H1 (cell line): ENCODE measurements at regions not wholly inside any gene's neighbourhood (a gene's known extent, or its start where the extent isn't known, plus 50 kb on each side); places are given as distances from the start of the nearest gene placed in this dataset.

Experiments
- CTCF ChIA-PET: fragments of 300-600 bp; sonication (Branson Sonifier 250); formaldehyde crosslinking; loops from one replicate; lab custom pipeline; 2021; ENCODE audit not compliant: partially characterized antibody; lab: Charles Lee
- POLR2A ChIA-PET: fragments of 300-600 bp; sonication (Branson Sonifier 250); formaldehyde crosslinking; loops from one replicate; lab custom pipeline; 2021; ENCODE audit warnings: inconsistent platforms; ENCODE audit not compliant: partially characterized antibody; lab: Charles Lee
- DNase-seq, 2 experiments: peaks; one replicate each; pipeline versions ENCODE4 v3.0.0 to v3.0.0-alpha.2; 2010 to 2022; ENCODE audit warnings: low spot score in 2 of 2, low read depth in 1 of 2, mixed read lengths in 1 of 2
- FAIRE-seq: peaks from 2 replicates; lab custom pipeline; 2011; peaks lifted over from hg19 to GRCh38; lab: Jason Lieb, UNC
- H2AFZ ChIP-seq: 2 replicates; pipeline ENCODE4 v1.8.1; 2012; ENCODE audit warnings: low read length, inconsistent platforms
- H2AK5ac ChIP-seq: 2 replicates; pipeline ENCODE4 v1.6.1; 2013; ENCODE audit warnings: low read depth, low read length
- H2BK120ac ChIP-seq: replicated peaks from 2 replicates; pipeline ENCODE3; 2013; ENCODE audit warnings: low read depth, low read length, inconsistent platforms
- H2BK12ac ChIP-seq: 2 replicates; pipeline ENCODE4 v1.6.1; 2013; ENCODE audit warnings: low read depth, low read length
- H2BK15ac ChIP-seq: 2 replicates; pipeline ENCODE4 v1.6.1; 2013; ENCODE audit warnings: low read length
- H2BK20ac ChIP-seq: 2 replicates; pipeline ENCODE4 v1.6.1; 2013; ENCODE audit warnings: low read length
- H2BK5ac ChIP-seq: 2 replicates; pipeline ENCODE4 v1.6.1; 2013; ENCODE audit warnings: low read depth, low read length
- H3K14ac ChIP-seq: 2 replicates; pipeline ENCODE4 v1.6.1; 2013; ENCODE audit warnings: inconsistent platforms; ENCODE audit not compliant: insufficient read length
- H3K18ac ChIP-seq: 2 replicates; pipeline ENCODE4 v1.6.1; 2013; ENCODE audit warnings: low read length; ENCODE audit errors: extremely low read depth
- H3K23ac ChIP-seq: 2 replicates; pipeline ENCODE4 v1.6.1; 2013; ENCODE audit warnings: inconsistent platforms; ENCODE audit not compliant: insufficient read length
- H3K23me2 ChIP-seq: 2 replicates; pipeline ENCODE4 v1.6.1; 2013; ENCODE audit warnings: low read depth, low read length
- H3K27ac ChIP-seq: 2 replicates; pipeline ENCODE4 v1.6.1; 2011; ENCODE audit warnings: low read depth, low read length, inconsistent platforms
- H3K27me3 ChIP-seq, 4 experiments: replicated peaks in 1 of 4; 1 replicate in 1 of 4; 2 replicates in 3 of 4; pipeline versions ENCODE4 v1.6.1 to v1.8.1; 2011 to 2013; ENCODE audit warnings: low read length in 3 of 4, mild to moderate bottlenecking in 3 of 4, inconsistent platforms in 2 of 4, mixed read lengths in 2 of 4, moderate library complexity in 1 of 4; ENCODE audit not compliant: control insufficient read depth in 3 of 4, insufficient read depth in 3 of 4; ENCODE audit errors: extremely low read depth in 1 of 4
- H3K36me3 ChIP-seq, 4 experiments: 2 replicates each; pipeline versions ENCODE4 v1.6.1 to v1.8.1; 2011 to 2013; ENCODE audit warnings: mild to moderate bottlenecking in 4 of 4, low read length in 3 of 4, moderate library complexity in 2 of 4, control low read depth in 1 of 4, inconsistent platforms in 1 of 4; ENCODE audit not compliant: insufficient read depth in 4 of 4, control insufficient read depth in 2 of 4
- H3K4ac ChIP-seq: replicated peaks from 2 replicates; pipeline ENCODE3; 2013; ENCODE audit warnings: low read length, low read depth, mixed read lengths, inconsistent platforms; ENCODE audit not compliant: insufficient read length
- H3K4me1 ChIP-seq, 4 experiments: replicated peaks in 1 of 4; 1 replicate in 1 of 4; 2 replicates in 3 of 4; pipeline versions ENCODE4 v1.6.1 to v1.8.1; 2011 to 2013; ENCODE audit warnings: low read length in 3 of 4, inconsistent platforms in 2 of 4, mixed read lengths in 1 of 4; ENCODE audit not compliant: insufficient read depth in 4 of 4, control insufficient read depth in 3 of 4
- H3K4me2 ChIP-seq, 2 experiments: 2 replicates each; pipeline versions ENCODE4 v1.6.1 to v1.8.1; 2011 to 2013; ENCODE audit warnings: low read depth in 2 of 2, low read length in 2 of 2, control low read depth in 1 of 2, inconsistent platforms in 1 of 2, mild to moderate bottlenecking in 1 of 2; ENCODE audit not compliant: insufficient read depth in 1 of 2
- H3K4me3 ChIP-seq, 4 experiments: fragments of 200-600, 300-600 bp in 1 of 4; sonication (generic), shearing (Covaris generic), sonication (Bioruptor Twin) in 1 of 4; 2 replicates each; pipeline versions ENCODE4 v1.5.1 to v1.8.1; 2011 to 2016; ENCODE audit warnings: low read length in 4 of 4, low read depth in 3 of 4, control low read depth in 2 of 4, inconsistent platforms in 2 of 4, mild to moderate bottlenecking in 2 of 4, mixed read lengths in 1 of 4, moderate library complexity in 1 of 4; ENCODE audit not compliant: insufficient read depth in 2 of 4; ENCODE audit errors: extremely low read depth in 1 of 4
- H3K56ac ChIP-seq: replicated peaks from 2 replicates; pipeline ENCODE3; 2013; ENCODE audit warnings: low read depth, mild to moderate bottlenecking, mixed read lengths, low read length, inconsistent platforms; ENCODE audit not compliant: insufficient read length
- H3K79me1 ChIP-seq: 2 replicates; pipeline ENCODE4 v1.6.1; 2013; ENCODE audit warnings: low read depth, low read length, control low read depth
- H3K79me2 ChIP-seq, 2 experiments: 2 replicates each; pipeline versions ENCODE4 v1.6.1 to v1.8.1; 2012 to 2013; ENCODE audit warnings: low read length in 2 of 2, mild to moderate bottlenecking in 2 of 2, inconsistent platforms in 1 of 2; ENCODE audit not compliant: insufficient read depth in 2 of 2, control insufficient read depth in 1 of 2
- H3K9ac ChIP-seq, 4 experiments: replicated peaks in 1 of 4; 1 replicate in 1 of 4; 2 replicates in 3 of 4; pipeline versions ENCODE4 v1.6.1 to v1.8.1; 2011 to 2013; ENCODE audit warnings: low read depth in 3 of 4, low read length in 3 of 4, control low read depth in 2 of 4, mild to moderate bottlenecking in 2 of 4, moderate library complexity in 2 of 4, inconsistent platforms in 1 of 4; ENCODE audit errors: extremely low read depth in 1 of 4
- H3K9me3 ChIP-seq, 2 experiments: 2 replicates each; pipeline versions ENCODE4 v1.6.1 to v1.8.1; 2012 to 2013; ENCODE audit warnings: mild to moderate bottlenecking in 2 of 2, moderate library complexity in 2 of 2, control low read depth in 1 of 2, inconsistent platforms in 1 of 2, low read depth in 1 of 2, low read length in 1 of 2, mixed read lengths in 1 of 2; ENCODE audit not compliant: insufficient read depth in 2 of 2
- H4K20me1 ChIP-seq, 2 experiments: replicated peaks in 1 of 2; 2 replicates each; pipeline versions ENCODE3 to v1.8.1; 2011 to 2013; ENCODE audit warnings: inconsistent platforms in 2 of 2, low read length in 2 of 2, mild to moderate bottlenecking in 1 of 2; ENCODE audit not compliant: insufficient read depth in 2 of 2, control insufficient read depth in 1 of 2
- H4K5ac ChIP-seq: 2 replicates; pipeline ENCODE4 v1.6.1; 2013; ENCODE audit warnings: low read length, low read depth, mixed read lengths, inconsistent platforms; ENCODE audit not compliant: insufficient read length
- H4K8ac ChIP-seq: 2 replicates; pipeline ENCODE4 v1.8.0; 2013; ENCODE audit warnings: mild to moderate bottlenecking, moderate library complexity, low read length, inconsistent platforms; ENCODE audit not compliant: insufficient read depth; ENCODE audit errors: extremely low read depth
- H4K91ac ChIP-seq: replicated peaks from 2 replicates; pipeline ENCODE3; 2013; ENCODE audit warnings: low read length, mixed read lengths, inconsistent platforms; ENCODE audit not compliant: insufficient read length
- CEBPB ChIP-seq: IDR thresholded peaks from 2 replicates; pipeline ENCODE4 v1.6.1; 2012; ENCODE audit warnings: low read depth, low read length
- POLR2AphosphoS5 ChIP-seq: IDR thresholded peaks from 2 replicates; pipeline ENCODE4 v1.6.1; 2011; ENCODE audit warnings: low read depth, low read length
- SP1 ChIP-seq: IDR thresholded peaks from 2 replicates; pipeline ENCODE4 v1.6.1; 2011; ENCODE audit warnings: low read depth, low read length
- WGBS, 2 experiments: shearing (Covaris generic) in 1 of 2; methylation state at CpG; one replicate each; pipeline versions ENCODE4 v1.1.6 to v1.1.7; 2013 to 2015; ENCODE audit warnings: low lambda C conversion rate in 2 of 2, mixed read lengths in 2 of 2, inconsistent platforms in 1 of 2, low coverage in 1 of 2, missing lambda C conversion rate in 1 of 2; ENCODE audit not compliant: insufficient replicate concordance in 2 of 2, insufficient coverage in 1 of 2, insufficient read length in 1 of 2; ENCODE audit errors: extremely low coverage in 1 of 2, missing lambda C conversion rate in 1 of 2; 5-methylcytosine and 5-hydroxymethylcytosine counted together

GRCh38 chr6:76703786-76704185 is 631.3 kb upstream of the IMPG1 start:
- Histone ChIP-seq H3K27ac (no peak overlapping the region), H4K20me1 (peaks cover 0 to 2% of the 10 kb centered on the region in 2 experiments), H3K4ac (no peak overlapping the region), H3K4me2 (no peak overlapping the region), H4K5ac (no peak overlapping the region), H3K14ac (no peak overlapping the region), H3K27me3 (peaks cover 0 to 2% (median 0%) of the 10 kb centered on the region in 4 experiments; a peak in 1 of 7 replicates), H3K18ac (no peak overlapping the region), H3K9me3 (no peaks in the 10 kb centered on the region), H2BK20ac (no peak overlapping the region), H3K56ac (no peak overlapping the region), H2BK15ac (no peak overlapping the region), H4K8ac (no peak overlapping the region), H2BK12ac (no peak overlapping the region), H4K91ac (no peak overlapping the region), H3K36me3 (no peaks in the 10 kb centered on the region), H2AFZ (no peak overlapping the region), H3K23ac (no peak overlapping the region), H3K79me1 (no peaks in the 10 kb centered on the region; the same call in 1 of the 2 replicates), H3K23me2 (no peaks in the 10 kb centered on the region), H2BK5ac (no peak overlapping the region), H3K4me1 (no peaks in the 10 kb centered on the region), H3K9ac (no peak overlapping the region), H3K79me2 (no peaks in the 10 kb centered on the region), H2BK120ac (no peak overlapping the region), H3K4me3 (no peak overlapping the region), H2AK5ac (no peak overlapping the region)
- CTCF ChIA-PET: no interaction called here
- no peak for FAIRE-seq
- 82% methylated on average over 1 of the region's 1 CpG; no CpG with 5 or more reads in 1 of the 2 experiments for WGBS, 2 experiments
- DNase-seq: no peak
- TF ChIP-seq SP1 (no peak), POLR2AphosphoS5 (0 out of 2 replicates have a peak, but pooled peaks have one; percentile 28), CEBPB (peak; percentile 99)
- POLR2A ChIA-PET: no interaction called here
